Activated naive CD8-positive, alpha-beta T cell treated with anti-CD3 and anti-CD28 coated beads, Interleukin-2, amount 50 U/mL, for 24 hours (primary cell): ENCODE measurements at regions not wholly inside any gene's neighbourhood (a gene's known extent, or its start where the extent isn't known, plus 50 kb on each side); places are given as distances from the start of the nearest gene placed in this dataset.

Experiments used
- ATAC-seq: fragments of 150-1000 bp; cut with Tn5 transposase; one replicate; pipeline ENCODE4 v1.10.0; 2021
- DNase-seq: peaks from one replicate; pipeline ENCODE4 v3.0.0; 2021
- H3K27ac Mint-ChIP-seq: one replicate; pipeline ENCODE4 v1.8.0; 2021; ENCODE audit warnings: mild to moderate bottlenecking, mixed read lengths
- H3K27me3 Mint-ChIP-seq: one replicate; pipeline ENCODE4 v1.8.0; 2021; ENCODE audit warnings: mixed read lengths
- H3K36me3 Mint-ChIP-seq: one replicate; pipeline ENCODE4 v1.8.0; 2021; ENCODE audit warnings: low read depth, mixed read lengths
- H3K4me1 Mint-ChIP-seq: one replicate; pipeline ENCODE4 v1.8.0; 2021; ENCODE audit warnings: mixed read lengths
- H3K4me3 Mint-ChIP-seq: one replicate; pipeline ENCODE4 v1.8.0; 2021; ENCODE audit warnings: mild to moderate bottlenecking, moderate library complexity, mixed read lengths
- H3K9me3 Mint-ChIP-seq: one replicate; pipeline ENCODE4 v1.8.0; 2021; ENCODE audit warnings: mixed read lengths

DNA sequence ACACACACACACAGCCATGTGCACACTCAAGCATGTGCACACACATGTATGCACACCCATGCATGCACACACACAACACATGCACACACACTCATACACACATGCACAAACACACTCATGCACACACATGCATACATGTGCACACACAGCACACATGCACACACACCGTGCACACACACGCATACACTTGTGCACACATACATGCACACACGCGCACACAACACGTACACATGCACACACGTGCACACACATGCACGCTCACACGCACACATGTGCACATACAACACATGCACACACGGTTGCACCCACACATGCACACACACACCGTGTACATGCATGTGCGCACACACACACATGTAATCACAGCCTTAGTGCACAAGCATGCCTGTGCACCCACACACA lies 230.4 kb upstream of the GSE1 start:
- peaks cover 4% of the 10 kb centered on the region for H3K9me3 Mint-ChIP-seq
- no peak for DNase-seq
- no peak overlapping the region for H3K27ac Mint-ChIP-seq
- no peaks in the 10 kb centered on the region for H3K36me3 Mint-ChIP-seq
- no peak for ATAC-seq
- H3K4me1 Mint-ChIP-seq, result no peaks in the 10 kb centered on the region
- H3K4me3 Mint-ChIP-seq, result no peak overlapping the region
- peaks cover 13% of the 10 kb centered on the region for H3K27me3 Mint-ChIP-seq

DNA sequence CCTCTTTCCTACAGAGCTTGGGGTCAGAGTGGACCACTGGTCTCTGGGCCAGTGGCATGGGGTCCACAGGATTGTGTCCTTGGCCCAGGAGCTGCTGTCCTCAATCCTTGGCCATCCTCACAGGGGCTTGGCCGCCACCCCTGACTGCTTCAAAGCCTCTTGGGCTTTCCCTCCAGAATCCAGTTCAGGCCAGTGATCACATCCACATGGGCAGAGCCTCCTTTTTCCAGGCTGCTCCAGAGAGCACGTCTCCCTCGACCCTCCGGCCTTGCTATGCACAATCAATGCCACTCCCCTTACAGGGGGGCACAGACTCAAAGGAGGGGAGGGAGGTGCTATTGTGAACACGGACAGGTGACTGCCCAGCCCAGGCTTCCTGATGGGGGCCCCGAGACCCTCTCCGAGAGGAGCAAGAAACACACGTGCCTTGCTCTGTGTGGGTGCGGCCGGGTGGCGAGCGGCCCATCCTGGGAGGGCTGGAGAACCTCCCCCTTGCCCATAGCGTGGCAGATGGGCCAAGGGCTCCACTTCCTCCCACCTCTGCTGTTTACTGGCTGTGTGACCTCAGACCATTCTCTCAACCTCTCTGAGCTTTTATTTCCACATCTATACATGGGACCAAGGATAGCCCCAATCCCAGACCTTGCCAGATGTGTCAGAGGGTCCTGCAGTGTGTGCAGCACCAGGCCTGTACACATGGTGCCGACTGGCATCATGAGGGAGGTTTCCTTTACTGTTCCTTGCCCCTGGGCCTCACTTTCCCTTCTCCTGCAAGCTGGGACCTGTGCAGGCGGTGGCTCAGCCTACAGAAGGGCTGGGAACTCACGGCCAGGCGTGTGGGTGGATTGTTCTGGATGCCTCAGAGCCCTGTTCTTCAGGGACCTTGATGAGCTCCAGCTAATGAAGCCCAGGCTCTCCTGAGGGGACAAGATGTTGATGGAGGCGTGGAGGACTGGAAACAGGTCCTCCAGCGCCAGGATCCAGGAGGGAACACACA lies 229.0 kb upstream of the GSE1 start:
- DNase-seq (no peak), ATAC-seq (no peak)
- H3K27ac Mint-ChIP-seq, result no peak overlapping the region
- no peaks in the 10 kb centered on the region for H3K36me3 Mint-ChIP-seq
- H3K9me3 Mint-ChIP-seq, result peaks cover 6% of the 10 kb centered on the region
- H3K27me3 Mint-ChIP-seq, result peaks cover 12% of the 10 kb centered on the region
- no peak overlapping the region for H3K4me3 Mint-ChIP-seq
- H3K4me1 Mint-ChIP-seq, result no peaks in the 10 kb centered on the region

DNA sequence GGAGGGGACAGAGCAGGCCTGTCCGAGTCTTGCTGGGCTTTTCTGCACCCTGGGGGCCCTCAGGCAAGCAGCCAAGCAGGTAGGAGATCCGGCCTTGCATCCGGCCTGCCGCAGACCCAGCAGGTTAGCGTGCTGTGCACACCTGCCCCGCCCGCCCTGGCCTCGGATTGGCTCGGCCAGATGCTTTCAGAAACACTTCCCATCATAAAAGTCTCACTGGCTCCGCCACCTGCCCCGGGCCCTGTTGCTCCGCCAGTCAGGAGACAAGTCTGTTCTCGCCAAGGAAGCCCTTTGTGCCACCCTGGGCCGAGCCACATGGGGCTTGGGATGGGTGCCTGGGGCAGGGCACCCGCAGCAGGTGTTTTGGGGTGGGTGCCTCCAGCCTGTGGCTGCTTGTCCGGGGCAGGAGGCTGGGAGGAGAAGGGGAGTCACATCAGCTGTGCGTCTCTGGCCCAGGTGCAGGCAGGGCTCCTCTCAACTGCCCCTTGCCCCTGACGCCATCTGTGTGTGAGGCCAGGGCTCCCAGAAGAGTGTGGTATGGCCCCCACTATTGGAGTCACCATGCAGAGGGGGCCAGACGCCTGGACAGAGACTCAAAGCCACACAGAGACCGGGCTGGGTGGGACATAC lies 228.2 kb upstream of the GSE1 start:
- Mint-ChIP-seq H3K4me1 (no peaks in the 10 kb centered on the region), H3K27me3 (peaks cover 8% of the 10 kb centered on the region), H3K4me3 (no peak overlapping the region), H3K36me3 (no peaks in the 10 kb centered on the region), H3K9me3 (peaks cover 6% of the 10 kb centered on the region), H3K27ac (no peak overlapping the region)
- DNase-seq (no peak), ATAC-seq (no peak)

DNA sequence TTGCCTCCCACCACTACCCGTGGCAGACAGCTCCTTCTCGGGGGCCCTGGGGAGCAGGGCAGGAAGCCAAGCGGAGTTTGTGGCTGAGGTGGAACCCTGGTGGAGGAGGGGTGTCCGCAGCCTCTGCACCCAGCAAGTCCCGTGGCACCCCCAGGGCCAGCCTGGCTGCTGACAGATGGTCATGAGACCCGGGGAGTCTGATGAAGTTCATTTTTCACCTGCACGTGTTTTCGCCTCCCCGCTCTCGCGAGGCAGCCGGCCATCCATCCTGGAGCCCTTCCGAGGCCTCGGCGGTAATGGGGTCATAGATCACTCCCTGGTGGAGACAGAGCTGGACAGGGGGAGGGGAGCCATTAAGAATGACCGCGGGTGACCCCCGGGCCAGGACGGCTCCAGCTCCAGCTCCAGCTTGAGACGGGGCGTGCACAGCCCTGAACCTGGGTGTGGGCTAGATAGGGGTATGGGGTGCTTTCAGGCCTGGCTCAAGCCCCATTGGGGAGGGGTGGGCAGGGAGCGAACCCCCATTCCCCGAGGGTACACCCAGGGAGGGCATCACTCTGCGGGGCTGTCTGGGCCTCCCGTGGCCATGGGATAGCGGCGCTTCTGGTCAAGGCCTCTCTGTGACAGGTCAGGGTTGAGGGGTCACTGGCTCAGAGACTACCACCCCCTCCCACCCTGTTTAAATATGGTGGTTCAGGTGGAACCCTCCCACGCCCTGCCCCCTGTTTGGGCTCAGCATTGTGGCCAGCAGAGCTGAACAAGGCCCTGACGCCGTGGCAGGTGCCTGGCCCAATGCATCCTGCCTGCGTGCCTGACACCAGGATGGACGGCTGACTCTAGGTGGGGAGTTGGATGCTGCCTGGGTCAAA lies 227.4 kb upstream of the GSE1 start:
- DNase-seq (no peak), ATAC-seq (no peak)
- Mint-ChIP-seq H3K36me3 (no peaks in the 10 kb centered on the region), H3K4me1 (no peaks in the 10 kb centered on the region), H3K27me3 (peaks cover 8% of the 10 kb centered on the region), H3K4me3 (no peak overlapping the region), H3K27ac (no peak overlapping the region), H3K9me3 (peaks cover 6% of the 10 kb centered on the region)

DNA sequence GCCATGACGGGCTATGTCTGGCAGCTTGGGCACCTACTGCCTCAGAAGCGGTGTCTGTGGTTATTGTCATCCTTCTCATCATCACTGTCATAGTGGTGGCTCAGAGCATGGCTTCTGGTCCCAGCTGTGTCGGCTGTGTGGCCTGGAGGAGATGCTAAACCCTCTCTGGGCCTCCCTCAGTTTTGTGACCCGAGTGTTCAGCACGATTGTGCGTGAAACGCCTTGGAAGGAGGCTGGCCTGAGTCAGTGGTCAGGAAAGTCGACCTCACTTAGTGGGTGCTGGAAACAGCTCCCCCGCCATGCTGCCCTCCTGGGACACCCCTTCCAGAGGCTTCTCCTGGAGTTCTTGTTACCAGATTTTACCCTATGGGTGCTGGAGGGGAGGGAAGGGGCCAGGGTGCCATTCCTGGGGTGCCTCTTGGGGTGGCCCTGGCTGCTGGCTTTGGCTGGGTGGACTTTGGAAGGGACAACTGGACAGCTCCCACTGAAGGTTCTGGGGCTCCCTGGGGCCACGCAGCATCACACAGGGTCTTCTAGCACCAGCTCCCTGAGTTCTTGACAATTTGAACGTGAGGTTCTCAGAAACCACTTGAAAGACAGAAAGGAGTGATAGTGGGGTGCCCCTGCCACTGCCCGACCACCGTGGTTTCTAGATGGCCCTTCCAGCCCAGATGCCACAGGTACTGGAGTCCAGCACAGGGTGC lies 226.5 kb upstream of the GSE1 start:
- no peak for ATAC-seq
- Mint-ChIP-seq H3K4me3 (no peak overlapping the region), H3K27me3 (peaks cover 8% of the 10 kb centered on the region), H3K27ac (no peak overlapping the region), H3K36me3 (no peaks in the 10 kb centered on the region), H3K9me3 (peaks cover 6% of the 10 kb centered on the region), H3K4me1 (no peaks in the 10 kb centered on the region)
- DNase-seq, result no peak

DNA sequence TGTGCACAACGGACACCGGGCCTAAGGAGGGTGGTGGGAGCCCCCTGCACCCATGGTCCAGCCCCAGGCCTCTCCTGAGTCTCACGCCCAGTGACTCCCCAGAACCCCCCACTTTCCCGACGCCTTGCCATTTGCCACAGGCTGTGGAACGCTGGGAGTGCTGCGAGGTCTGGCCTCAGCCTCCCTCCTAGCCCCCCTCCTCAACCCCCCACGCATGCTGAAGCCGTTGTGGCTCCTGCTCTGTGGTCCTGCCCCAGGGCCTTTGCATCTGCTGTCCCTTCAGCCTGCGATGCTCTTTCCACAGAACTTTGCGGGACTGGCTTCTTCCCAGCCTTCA lies 226.0 kb upstream of the GSE1 start:
- no peaks in the 10 kb centered on the region for H3K36me3 Mint-ChIP-seq
- no peak for ATAC-seq
- H3K4me3 Mint-ChIP-seq, result no peak overlapping the region
- peaks cover 7% of the 10 kb centered on the region for H3K27me3 Mint-ChIP-seq
- no peaks in the 10 kb centered on the region for H3K4me1 Mint-ChIP-seq
- no peak for DNase-seq
- H3K27ac Mint-ChIP-seq, result no peak overlapping the region
- H3K9me3 Mint-ChIP-seq, result peaks cover 6% of the 10 kb centered on the region

DNA sequence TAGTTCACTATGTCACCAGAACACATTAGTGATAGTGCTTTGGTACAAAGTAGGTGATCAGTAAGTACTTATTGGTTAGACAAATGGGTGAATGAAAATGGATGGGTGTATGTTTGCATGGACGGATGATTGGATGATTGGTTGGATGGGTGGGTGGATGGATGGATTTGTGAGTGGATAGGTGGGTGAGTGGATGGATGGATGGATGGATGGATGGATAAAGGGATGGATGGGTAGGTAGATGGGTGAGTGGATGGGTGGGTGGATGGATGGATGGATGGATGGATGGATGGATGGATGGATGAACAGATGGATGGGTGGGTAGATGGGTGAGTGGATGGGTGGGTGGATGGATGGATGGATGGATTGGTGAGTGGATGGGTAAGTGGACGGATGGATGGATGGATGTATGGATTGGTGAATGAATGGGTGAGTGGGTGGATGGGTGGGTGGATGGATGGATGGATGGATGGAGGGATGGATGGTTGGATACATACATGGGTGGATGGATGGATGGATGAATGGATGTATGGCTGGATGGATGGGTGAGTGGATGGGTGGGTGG lies 225.3 kb upstream of the GSE1 start:
- Mint-ChIP-seq H3K4me1 (no peaks in the 10 kb centered on the region), H3K9me3 (peaks cover 6% of the 10 kb centered on the region), H3K27ac (no peak overlapping the region), H3K36me3 (no peaks in the 10 kb centered on the region), H3K4me3 (no peak overlapping the region), H3K27me3 (peaks cover 6% of the 10 kb centered on the region)
- DNase-seq (no peak), ATAC-seq (no peak)

DNA sequence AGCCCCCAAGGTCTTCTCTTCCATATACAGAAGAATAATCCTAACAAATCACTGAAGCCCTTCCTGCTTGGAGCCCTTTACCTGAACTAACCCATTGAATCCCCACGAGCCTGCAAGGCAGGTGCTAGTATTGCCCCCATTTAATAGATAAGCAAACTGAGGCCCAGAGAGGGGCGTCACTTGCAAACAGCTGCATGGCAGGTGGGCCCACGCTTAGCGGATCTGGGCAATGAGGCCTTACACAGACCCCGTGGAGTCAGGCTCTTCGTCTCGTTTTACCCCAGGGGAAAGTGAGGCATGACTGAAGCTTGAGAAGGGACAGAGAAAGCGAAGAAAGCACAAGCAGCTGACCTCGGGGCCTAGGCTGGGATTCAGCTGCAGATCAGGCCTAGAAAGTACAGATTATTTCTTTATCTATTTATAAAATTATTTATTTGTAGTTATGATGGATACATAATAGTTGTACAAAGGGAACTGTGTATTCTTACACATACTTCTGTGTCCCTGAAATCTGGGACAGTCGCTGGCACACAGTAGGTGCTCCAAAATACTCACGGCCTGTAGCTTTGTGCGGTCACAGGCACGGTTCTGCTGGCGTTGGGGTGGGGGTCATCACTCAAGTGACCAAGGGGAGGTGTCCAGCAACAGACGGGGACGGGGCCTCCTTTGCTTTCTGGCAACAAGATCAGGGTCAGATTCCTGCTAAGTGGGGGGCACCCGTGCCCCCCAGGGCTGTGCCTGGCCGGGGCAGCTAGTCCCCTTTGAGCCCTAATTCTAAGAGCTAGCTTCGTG lies 223.2 kb upstream of the GSE1 start:
- H3K36me3 Mint-ChIP-seq, result no peaks in the 10 kb centered on the region

DNA sequence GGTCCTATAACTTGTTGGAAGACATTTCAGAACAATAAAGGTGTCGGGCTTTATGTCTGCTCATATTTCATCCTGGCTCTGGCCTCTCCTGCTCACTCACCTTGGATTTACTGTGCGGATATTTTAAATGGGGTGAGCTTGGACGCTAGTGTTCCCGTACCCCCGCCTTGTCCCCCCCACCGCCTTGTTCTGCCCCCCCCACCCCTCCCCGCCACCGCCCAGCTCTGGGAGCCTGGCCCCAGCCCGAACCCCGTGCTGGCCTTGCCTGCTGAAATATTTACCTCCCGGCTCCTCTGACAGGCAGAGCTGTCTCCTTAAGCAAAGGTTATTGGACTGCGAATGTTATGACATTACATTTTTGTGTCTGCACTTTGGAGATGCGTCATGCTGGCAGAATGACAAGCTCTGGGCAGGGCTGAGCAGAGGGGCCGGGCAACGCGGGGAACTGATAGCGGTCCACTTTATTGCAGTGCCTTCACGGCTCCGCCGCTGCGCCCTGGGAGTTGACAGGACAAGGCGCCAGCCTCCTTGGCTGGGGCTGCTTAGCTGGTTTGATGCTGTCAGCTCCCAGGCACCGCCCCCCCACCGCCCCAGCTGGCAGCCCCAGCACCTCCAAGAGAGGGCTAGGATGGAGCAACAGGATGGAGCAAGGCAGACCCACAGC lies 222.5 kb upstream of the GSE1 start:
- no peak for DNase-seq
- H3K4me1 Mint-ChIP-seq, result no peaks in the 10 kb centered on the region
- no peak overlapping the region for H3K27ac Mint-ChIP-seq
- ATAC-seq, result no peak
- no peaks in the 10 kb centered on the region for H3K36me3 Mint-ChIP-seq
- peaks cover 6% of the 10 kb centered on the region for H3K9me3 Mint-ChIP-seq
- H3K27me3 Mint-ChIP-seq, result peaks cover 6% of the 10 kb centered on the region
- no peak overlapping the region for H3K4me3 Mint-ChIP-seq

More for the DNA sequence above, 223.2 kb upstream of the GSE1 start:
- ATAC-seq (no peak), DNase-seq (no peak)
- H3K27ac Mint-ChIP-seq, result no peak overlapping the region
- H3K4me3 Mint-ChIP-seq, result no peak overlapping the region
- no peaks in the 10 kb centered on the region for H3K4me1 Mint-ChIP-seq
- peaks cover 6% of the 10 kb centered on the region for H3K27me3 Mint-ChIP-seq
- peaks cover 6% of the 10 kb centered on the region for H3K9me3 Mint-ChIP-seq

DNA sequence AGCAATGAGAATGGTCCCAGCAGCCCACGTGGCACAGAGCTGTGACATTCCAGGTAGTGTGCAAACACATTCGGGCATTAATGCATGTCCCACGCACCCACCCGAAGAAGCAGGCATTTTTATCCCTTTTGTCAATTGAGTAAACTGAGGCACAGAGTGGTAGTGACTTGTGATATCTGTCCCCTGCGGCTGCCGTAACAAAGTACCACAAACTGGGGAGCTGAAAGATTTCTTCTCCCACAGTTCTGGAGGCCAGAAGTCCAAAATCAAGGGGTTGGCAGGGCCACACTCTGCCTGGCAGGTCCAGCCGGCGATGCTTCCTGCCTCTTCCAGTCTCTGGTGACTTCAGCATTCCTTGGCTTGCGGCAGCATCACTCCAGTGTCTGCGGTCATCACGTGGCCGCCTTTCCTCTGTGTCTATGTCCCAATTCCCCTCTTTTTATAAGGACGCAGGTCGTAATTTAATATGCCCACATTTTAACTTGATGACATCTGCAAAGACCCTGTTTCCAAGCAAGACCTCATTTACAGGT lies 221.9 kb upstream of the GSE1 start:
- peaks cover 6% of the 10 kb centered on the region for H3K9me3 Mint-ChIP-seq
- no peak overlapping the region for H3K27ac Mint-ChIP-seq
- ATAC-seq (no peak), DNase-seq (no peak)
- no peak overlapping the region for H3K4me3 Mint-ChIP-seq
- H3K36me3 Mint-ChIP-seq, result no peaks in the 10 kb centered on the region
- H3K27me3 Mint-ChIP-seq, result peaks cover 6% of the 10 kb centered on the region
- no peaks in the 10 kb centered on the region for H3K4me1 Mint-ChIP-seq

DNA sequence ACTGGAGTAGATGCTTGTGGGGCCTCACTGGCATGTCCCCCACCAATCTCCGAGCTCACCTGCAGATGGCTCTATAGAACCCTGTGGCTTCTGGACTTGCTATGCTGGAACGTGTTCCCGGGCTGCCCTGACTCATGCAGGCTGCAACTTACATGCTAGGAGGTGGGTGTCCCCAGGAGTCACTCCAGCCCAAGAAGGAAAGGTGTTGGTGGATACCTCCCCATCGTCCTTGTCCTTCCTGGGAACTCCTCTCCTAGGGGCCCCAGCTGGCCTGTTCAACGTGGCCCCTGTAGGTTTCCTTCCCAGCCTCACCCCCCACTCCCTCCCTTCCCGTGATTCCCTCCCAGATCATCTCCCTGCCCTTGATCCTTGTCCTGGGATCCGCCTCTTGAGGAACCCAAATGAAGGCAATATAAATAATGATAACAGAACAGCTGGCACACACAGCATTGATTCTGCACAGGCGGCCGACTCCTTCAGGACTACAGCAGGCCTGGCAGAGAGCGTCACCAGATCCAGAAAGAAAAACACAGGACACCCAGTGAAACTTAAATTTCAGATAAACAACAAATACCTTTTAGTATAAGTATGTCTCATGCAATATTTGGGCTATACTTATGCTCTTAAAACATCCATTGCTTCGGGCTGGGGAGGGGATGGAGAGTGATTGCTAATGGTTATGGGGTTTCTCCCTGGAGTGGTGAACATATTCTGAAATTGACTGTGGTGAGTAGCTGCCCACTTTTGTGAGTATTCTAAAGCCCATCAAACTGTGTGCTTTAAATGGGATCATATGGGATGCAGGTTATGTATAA lies 221.1 kb upstream of the GSE1 start:
- H3K4me3 Mint-ChIP-seq, result no peak overlapping the region
- H3K9me3 Mint-ChIP-seq, result peaks cover 6% of the 10 kb centered on the region
- no peak overlapping the region for H3K27ac Mint-ChIP-seq
- no peak for DNase-seq
- H3K27me3 Mint-ChIP-seq, result peaks cover 6% of the 10 kb centered on the region
- H3K4me1 Mint-ChIP-seq, result no peaks in the 10 kb centered on the region
- no peak for ATAC-seq
- no peaks in the 10 kb centered on the region for H3K36me3 Mint-ChIP-seq
